NCI-H146 treated with DMSO at 0.1 percent for 48 hours (cell line): ENCODE measurements at regions not wholly inside any gene's neighbourhood (a gene's known extent, or its start where the extent isn't known, plus 50 kb on each side); places are given as distances from the start of the nearest gene placed in this dataset.

Experiments
- DNase-seq: peaks from one replicate; lab custom pipeline; 2025; ENCODE audit not compliant: unreplicated experiment; lab: John Stamatoyannopoulos, UW

DNA sequence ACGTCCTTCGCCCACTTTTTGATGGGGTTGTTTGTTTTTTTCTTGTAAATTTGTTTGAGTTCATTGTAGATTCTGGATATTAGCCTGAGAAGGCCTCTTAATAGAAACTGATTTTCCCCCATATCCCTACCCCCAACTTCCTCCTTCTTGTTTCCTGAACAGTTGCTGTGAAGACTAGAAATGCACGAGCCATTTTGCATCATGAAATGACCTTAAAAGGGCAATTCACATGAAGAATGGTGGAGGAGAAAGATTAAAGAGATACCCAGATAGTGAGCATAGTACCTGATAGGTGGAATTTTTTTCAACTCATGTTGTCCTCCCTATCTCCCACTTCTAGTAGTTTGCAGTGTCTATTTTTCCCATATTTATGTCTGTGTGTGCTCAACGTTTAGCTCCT lies 55.2 kb upstream of the KCNH8 start:
- DNase-seq = no peak

GRCh38 chr3:19077388-19077787 lies 70.9 kb upstream of the KCNH8 start:
- DNase-seq = no peak

DNA sequence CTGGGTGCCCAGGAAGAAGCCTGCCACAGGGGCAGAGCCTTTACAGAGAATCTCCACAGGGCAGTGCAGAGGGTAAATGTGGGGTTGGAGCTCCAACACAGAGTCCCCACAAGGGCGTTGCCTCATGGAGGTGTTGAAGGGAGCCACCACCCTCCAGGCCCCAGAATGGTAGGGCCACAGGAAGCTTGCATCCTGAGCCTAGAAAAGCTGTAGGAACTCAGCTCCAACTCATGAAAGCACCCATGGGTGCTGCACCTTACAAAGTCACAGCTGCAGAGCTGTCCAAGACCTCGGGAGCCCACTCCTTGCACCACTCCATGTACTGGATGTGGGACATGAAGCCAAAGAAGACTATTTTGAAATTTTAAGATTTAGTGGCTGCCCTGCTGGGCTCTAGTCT lies 73.3 kb upstream of the KCNH8 start:
- DNase-seq = no peak

DNA sequence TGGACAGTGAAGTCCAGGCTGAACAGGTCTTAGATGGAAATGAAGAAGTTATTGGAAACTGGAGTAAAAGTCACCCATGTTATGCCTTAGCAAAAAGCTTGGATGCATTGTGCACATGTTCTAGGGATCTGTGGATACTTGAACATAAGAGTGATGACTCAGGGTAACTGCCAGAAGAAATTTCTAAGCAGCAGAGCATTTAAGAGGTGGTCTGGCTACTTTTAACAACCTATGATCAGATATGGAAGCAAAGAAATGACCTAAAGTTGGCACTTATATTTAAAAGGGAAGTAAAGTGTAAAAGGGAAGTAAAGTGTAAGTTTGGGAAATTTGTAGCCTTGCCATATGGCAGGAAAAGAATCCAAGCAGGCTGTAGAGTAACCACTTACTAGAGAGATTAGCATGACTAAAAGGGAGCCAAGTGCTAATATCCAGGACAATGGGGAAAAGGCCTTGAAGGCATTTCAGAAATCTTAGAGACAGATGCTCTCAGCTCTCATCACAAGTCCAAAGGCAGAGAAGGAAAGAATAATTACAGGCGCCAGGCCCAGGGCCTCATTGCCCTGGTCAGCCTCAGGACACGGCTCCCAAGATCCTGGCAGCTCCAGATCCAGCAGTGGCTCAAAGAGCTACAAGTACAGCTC lies 73.9 kb upstream of the KCNH8 start:
- no peak for DNase-seq

DNA sequence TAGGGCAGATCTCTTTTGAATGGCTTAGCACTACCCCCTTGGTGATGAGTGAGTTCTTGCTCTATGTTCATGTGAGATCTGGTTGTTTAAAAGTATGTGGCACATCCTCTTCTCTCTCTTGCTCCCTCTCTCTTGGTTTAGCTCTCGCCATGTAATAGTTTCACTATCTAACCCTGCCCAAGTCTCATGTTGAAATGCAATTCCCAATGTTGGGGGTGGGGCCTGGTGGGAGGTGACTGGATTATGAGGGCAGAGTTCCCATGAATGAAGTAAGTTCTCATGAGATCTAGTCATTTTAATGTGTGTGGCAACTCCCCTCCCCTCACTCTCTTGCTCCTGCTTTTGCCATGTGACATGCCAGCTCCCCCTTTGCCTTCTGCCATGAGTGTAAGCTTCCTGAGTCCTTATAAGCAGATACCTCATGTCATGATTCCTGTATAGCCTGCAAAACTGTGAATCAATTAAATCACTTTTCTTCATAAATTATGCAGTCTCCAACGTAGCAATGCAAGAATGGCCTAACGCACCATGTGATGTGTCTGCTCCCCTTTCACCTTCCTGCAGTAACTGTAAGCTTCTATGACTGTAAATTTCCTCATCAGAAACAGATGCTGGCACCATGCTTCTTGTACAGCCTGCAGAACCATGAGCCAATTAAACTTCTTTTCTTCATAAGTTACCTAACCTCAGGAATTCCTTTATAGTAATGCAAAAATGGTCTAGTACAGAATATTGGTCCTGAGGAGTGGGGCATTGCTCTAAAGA lies 74.8 kb upstream of the KCNH8 start:
- no peak for DNase-seq

DNA sequence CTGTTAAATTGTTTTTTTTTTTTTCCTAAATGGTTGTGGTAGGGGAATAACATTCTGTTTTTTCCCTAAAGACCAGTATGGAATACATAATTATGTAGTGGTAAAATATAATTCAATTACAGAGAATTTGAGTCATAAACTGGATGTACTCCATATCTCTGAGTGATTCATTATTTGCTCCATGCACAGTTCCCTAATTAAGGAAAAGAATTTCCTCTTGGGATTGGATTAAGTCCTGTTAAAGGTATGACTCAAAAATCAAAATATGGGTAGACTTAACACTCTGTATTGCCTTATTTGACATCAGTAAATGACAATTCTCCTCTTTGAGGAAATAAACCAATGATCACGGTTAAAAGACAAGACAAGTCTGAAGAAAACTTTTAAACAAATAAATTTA lies 78.0 kb upstream of the KCNH8 start:
- no peak for DNase-seq

DNA sequence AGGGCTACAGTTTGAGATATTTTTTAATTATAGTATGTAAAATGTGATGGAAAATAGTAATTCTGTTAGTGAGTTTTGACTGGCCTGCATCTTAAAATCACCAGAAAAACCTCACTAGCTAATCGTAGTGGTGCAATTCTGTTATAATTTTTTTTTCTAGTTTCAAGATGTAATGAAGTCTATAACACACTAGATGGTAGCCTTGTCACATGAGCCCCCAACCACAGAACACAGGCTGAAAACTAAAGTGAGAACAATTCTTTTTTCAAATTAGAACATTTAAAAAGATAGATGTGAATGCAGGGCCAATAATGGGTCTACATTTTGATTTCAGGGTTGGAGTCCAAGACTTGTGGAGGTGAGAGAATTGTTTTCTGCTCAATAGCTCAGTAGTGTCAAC lies 83.3 kb upstream of the KCNH8 start:
- no peak for DNase-seq

- DNase-seq = no peak
Observed at GRCh38 chr3:19063936-19064335, 84.4 kb upstream of the KCNH8 start.

DNA sequence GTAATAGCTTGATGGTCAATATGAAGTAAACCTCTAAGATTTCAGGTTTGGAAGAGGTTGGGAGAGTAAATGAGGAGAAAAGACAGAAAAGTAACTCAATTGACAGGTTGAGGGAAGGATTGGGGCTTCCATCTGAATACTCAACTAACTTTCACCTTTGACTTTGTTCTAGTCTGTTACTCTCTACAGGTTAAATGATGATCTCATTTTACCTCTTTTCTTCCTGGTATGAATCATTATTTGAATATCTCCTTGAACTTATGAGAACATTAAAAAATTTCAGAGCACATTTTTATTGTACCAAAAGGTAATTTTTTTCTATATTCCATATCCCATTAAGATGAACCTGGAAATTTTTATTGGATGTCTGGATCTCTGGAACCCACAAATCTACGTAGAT lies 87.9 kb upstream of the KCNH8 start:
- DNase-seq = no peak

- no peak for DNase-seq
Observed at GRCh38 chr3:19052874-19053273, 95.4 kb upstream of the KCNH8 start.

- DNase-seq = no peak
Observed at GRCh38 chr3:19046440-19046839, 101.9 kb upstream of the KCNH8 start.

GRCh38 chr3:19030522-19030839 lies 117.8 kb upstream of the KCNH8 start:
- DNase-seq = no peak

DNA sequence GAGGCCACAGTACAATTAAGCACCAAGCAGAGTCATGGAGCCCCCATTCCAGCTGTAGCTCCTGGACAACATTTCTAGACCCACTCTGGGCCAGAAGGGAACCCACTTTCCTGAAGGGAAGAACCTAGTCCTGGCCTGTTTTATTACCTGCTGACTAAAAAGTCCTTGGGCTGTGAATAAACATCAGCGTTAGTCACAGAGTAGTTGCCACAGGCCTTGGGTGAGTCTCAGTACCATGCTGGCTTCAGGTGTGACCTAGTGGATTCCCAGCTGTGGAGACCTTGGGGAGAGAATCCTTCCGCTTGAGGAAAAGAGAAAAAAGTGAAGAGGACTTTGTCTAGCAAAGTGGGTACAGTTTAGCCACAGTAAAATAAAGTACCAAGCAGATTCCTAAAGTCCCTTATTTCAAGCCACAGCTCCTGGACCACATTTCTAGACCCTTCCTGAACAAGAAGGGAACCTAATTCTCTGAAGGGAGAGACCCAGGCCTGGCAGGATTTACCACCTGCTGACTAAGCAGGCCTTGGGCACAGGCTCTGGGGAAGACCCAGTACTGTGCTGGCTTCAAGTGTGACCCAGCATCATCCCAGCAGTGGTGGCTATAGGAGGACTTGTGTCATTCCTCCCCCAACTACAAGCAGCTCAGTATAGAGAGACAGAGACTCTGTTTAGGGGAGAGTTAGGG lies 118.3 kb upstream of the KCNH8 start:
- DNase-seq = no peak

DNA sequence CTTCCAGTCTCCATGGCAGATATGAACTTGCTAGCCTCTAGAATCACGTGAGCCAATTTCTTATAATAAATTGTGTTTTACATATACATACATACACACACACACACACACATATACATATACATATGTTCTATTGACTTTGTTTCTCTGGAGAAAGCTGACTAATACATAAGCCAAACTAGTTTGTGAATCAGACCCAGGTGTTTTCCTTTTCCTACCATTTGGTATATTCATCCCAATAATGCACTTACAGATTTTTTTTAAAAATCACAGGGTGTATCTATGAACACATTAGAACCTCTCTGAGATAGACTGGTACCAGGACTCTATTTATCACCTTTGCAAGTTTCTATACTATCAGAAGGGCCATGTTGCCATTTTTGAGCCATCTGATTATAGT lies 122.9 kb upstream of the KCNH8 start:
- DNase-seq = no peak

DNA sequence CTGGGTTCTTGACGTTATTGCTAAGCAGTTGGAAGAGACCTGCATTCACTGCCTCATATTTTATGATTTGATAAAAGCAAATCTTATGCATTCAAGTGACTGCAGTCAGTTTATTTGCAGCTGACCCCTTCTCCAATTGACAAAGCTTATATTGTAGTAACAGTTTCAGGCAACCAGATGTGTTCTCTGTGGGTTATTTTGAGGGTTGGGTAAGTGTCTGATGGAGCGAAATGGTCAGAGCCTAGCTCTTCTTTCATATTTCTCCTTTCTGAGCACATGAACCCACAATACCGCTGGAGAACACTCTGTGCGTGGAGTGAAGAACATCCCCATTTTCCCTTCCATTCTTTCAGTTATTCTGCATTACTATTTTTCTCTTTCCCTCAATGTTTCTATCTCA lies 125.8 kb upstream of the KCNH8 start:
- DNase-seq = no peak

DNA sequence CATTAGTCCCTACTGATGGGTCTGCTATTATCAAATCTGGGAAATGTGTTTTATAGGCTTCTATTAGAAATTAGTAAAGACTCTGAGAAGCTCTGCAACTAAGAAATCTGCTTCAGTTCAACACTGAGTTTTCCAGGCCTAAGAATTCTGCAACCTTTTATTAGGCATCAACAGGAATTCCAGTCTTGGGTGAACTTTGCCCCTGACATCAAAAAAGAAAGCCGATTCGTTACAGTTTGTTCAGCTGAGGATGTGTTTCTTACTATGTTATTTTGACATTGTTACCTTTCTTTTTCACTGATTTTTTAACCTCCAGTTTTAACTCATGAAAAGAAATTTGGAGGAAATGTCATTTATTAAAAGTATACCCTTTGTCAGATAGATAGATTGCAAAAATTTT lies 131.5 kb upstream of the KCNH8 start:
- DNase-seq = no peak

GRCh38 chr3:19013879-19014278 lies 134.4 kb upstream of the KCNH8 start:
- no peak for DNase-seq

DNA sequence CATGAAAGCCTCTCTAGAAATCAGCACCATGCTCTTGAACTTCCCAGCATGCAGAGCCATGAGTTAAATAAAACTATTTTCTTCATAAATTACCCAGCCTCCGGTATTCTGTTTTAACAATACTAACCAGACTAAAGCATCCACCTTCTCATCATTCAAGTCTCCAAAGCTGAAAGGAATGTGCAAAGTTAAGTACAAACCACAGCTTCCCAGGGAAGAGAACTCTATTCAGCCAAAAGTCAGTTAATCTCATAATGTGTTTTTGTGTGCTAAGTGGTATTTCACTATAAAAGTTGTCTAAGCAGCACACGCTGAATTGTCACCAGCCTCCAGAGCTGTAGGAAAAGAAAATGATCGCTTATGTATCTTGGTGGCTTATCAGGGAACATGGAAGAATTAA lies 135.5 kb upstream of the KCNH8 start:
- DNase-seq = no peak

- DNase-seq = no peak
Observed at GRCh38 chr3:19002606-19003005, 145.7 kb upstream of the KCNH8 start.

GRCh38 chr3:18998069-18998468 lies 150.2 kb upstream of the KCNH8 start:
- DNase-seq = no peak

DNA sequence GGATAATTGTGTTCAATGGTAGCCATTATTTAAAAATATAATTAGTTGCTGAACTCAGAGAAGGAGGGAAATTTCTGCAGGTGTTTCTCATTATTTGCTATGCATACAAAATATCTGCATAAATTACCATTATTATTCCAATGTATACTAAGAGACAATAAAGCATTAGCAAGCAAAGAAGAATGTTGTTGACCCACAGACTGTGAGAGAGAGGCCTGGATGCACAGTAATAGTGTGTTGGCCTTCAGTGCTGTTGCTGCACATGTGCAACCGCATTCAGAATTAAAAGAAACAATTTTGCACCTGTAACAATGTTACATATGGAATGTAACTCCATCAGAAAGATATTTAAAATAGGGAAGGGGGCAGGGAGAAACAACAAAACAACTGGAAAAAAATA lies 155.6 kb upstream of the KCNH8 start:
- no peak for DNase-seq

DNA sequence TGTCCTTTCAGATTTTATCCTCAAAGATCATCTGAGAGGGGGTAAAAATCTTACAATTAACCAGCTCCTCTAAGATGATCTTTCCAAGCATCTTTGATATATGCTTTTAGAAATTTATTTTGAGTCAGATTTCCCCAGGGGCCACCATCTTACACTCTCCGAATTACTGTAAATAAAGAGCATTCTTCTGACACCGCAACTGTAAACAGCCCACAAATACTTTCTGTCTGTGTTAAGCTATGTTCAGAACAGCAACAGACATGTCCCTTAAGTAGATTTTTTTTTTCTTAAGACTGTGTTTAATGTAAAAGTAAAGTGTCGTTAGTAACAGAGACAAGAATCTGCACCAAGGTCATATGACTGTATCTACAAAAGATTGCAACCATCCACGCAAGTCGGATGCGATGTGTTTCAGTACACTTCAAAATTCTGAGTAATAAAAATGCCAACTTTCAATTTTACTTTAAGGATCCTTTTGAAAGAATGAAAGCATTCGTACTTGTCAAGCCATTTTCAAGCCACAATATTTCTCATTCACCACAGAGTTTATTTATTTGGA lies 159.0 kb upstream of the KCNH8 start:
- DNase-seq = no peak
